ENCODE measurements at regions not wholly inside any gene's neighbourhood (a gene's known extent, or its start where the extent isn't known, plus 50 kb on each side); places are given as distances from the start of the nearest gene placed in this dataset.

GRCh38 chr3:157637866-157638265, 134.7 kb upstream of the VEPH1 start:
- DNase-seq (ENCODE audit: low read depth in 1 of 2, low spot score in 1 of 2): no peak

GRCh38 chr3:157633241-157633640, 130.0 kb upstream of the VEPH1 start:
- no peak for DNase-seq (ENCODE audit: low read depth in 1 of 2, low spot score in 1 of 2)

- DNase-seq (ENCODE audit: low read depth in 1 of 2, low spot score in 1 of 2): no peak
Measured at GRCh38 chr3:157632075-157632474, 128.9 kb upstream of the VEPH1 start.

GRCh38 chr3:157631478-157631877, 128.3 kb upstream of the VEPH1 start:
- no peak for DNase-seq (ENCODE audit: low read depth in 1 of 2, low spot score in 1 of 2)

GRCh38 chr3:157626817-157627216, 123.6 kb upstream of the VEPH1 start:
- no peak for DNase-seq (ENCODE audit: low read depth in 1 of 2, low spot score in 1 of 2)

GRCh38 chr3:157624801-157625200, 121.6 kb upstream of the VEPH1 start:
- no peak for DNase-seq (ENCODE audit: low read depth in 1 of 2, low spot score in 1 of 2)

GRCh38 chr3:157618886-157619285, 115.7 kb upstream of the VEPH1 start:
- DNase-seq (ENCODE audit: low read depth in 1 of 2, low spot score in 1 of 2): no peak

GRCh38 chr3:157618075-157618760, 115.0 kb upstream of the VEPH1 start:
- DNase-seq (ENCODE audit: low read depth in 1 of 2, low spot score in 1 of 2): no peak

GRCh38 chr3:157614896-157615295, 111.7 kb upstream of the VEPH1 start:
- no peak for DNase-seq (ENCODE audit: low read depth in 1 of 2, low spot score in 1 of 2)

GRCh38 chr3:157611536-157612076, 108.4 kb upstream of the VEPH1 start:
- DNase-seq (ENCODE audit: low read depth in 1 of 2, low spot score in 1 of 2): no peak

GRCh38 chr3:157610876-157611535, 107.8 kb upstream of the VEPH1 start:
- no peak for DNase-seq (ENCODE audit: low read depth in 1 of 2, low spot score in 1 of 2)

- DNase-seq (ENCODE audit: low read depth in 1 of 2, low spot score in 1 of 2): no peak
Measured at GRCh38 chr3:157607826-157608405, 104.7 kb upstream of the VEPH1 start.

GRCh38 chr3:157606852-157607197, 103.6 kb upstream of the VEPH1 start:
- no peak for DNase-seq (ENCODE audit: low read depth in 1 of 2, low spot score in 1 of 2)

- DNase-seq (ENCODE audit: low read depth in 1 of 2, low spot score in 1 of 2): peak; percentile 25 to 26
Measured at GRCh38 chr3:157606011-157606851, 103.0 kb upstream of the VEPH1 start.

GRCh38 chr3:157605356-157605755, 102.1 kb upstream of the VEPH1 start:
- no peak for DNase-seq (ENCODE audit: low read depth in 1 of 2, low spot score in 1 of 2)

GRCh38 chr3:157602424-157602823, 99.2 kb upstream of the VEPH1 start:
- DNase-seq (ENCODE audit: low read depth in 1 of 2, low spot score in 1 of 2): no peak

GRCh38 chr3:157595259-157595658, 92.0 kb upstream of the VEPH1 start:
- DNase-seq (ENCODE audit: low read depth in 1 of 2, low spot score in 1 of 2): no peak

- DNase-seq (ENCODE audit: low read depth in 1 of 2, low spot score in 1 of 2): no peak
Measured at GRCh38 chr3:157594413-157594812, 91.2 kb upstream of the VEPH1 start.

GRCh38 chr3:157592769-157593168, 89.6 kb upstream of the VEPH1 start:
- DNase-seq (ENCODE audit: low read depth in 1 of 2, low spot score in 1 of 2): no peak

- no peak for DNase-seq (ENCODE audit: low read depth in 1 of 2, low spot score in 1 of 2)
Measured at GRCh38 chr3:157590273-157590672, 87.1 kb upstream of the VEPH1 start.

- no peak for DNase-seq (ENCODE audit: low read depth in 1 of 2, low spot score in 1 of 2)
Measured at GRCh38 chr3:157589211-157589610, 86.0 kb upstream of the VEPH1 start.

All from stimulated activated CD4-positive, alpha-beta T cell treated with anti-CD3 and anti-CD28 coated beads, Interleukin-15, amount 100 ng/mL, for 1 hour (primary cell).